Transverse colon (tissue), 4 donors: ENCODE measurements at regions not wholly inside any gene's neighbourhood (a gene's known extent, or its start where the extent isn't known, plus 50 kb on each side); places are given as distances from the start of the nearest gene placed in this dataset.

Source experiments
- DNase-seq: peaks from one replicate; pipeline ENCODE4 v3.0.0-alpha.2; 2019
- H3K27ac ChIP-seq, 4 donors: fragments of 200-600 bp; sonication (generic); 2 replicates each; pipeline ENCODE4 v1.5.1; 2016 to 2018; ENCODE audit warnings: inconsistent platforms in 4 of 4
- H3K27me3 ChIP-seq: fragments of 200-600 bp; sonication (generic); 2 replicates; pipeline ENCODE4 v1.5.1; 2017; ENCODE audit warnings: inconsistent platforms
- H3K36me3 ChIP-seq, 4 donors: fragments of 200-600 bp; sonication (generic); 2 replicates each; pipeline ENCODE4 v1.5.1; 2017 to 2019; ENCODE audit warnings: inconsistent platforms in 4 of 4
- H3K4me1 ChIP-seq, 4 donors: fragments of 200-600 bp; sonication (generic); 2 replicates each; pipeline ENCODE4 v1.5.1; 2017 to 2020; ENCODE audit warnings: inconsistent platforms in 4 of 4
- H3K4me3 ChIP-seq, 4 donors: fragments of 200-600 bp; sonication (generic); 1 replicate in 1 of 4; 2 replicates in 3 of 4; pipeline versions ENCODE4 v1.5.1 to v1.6.1; 2017 to 2019; ENCODE audit warnings: inconsistent platforms in 4 of 4
- H3K9me3 ChIP-seq, 2 donors: fragments of 200-600 bp; sonication (generic); 2 replicates each; pipeline ENCODE4 v1.5.1; 2017 to 2019; ENCODE audit warnings: inconsistent platforms in 2 of 2
- EP300 ChIP-seq: sonication (generic); formaldehyde crosslinking; IDR thresholded peaks from one replicate; pipeline ENCODE4 v1.6.1; 2017; ENCODE audit warnings: antibody characterized with exemption, low read depth
- POLR2A ChIP-seq: fragments of 450-650 bp; IDR thresholded peaks from one replicate; pipeline ENCODE4 v1.6.1; 2016; ENCODE audit warnings: antibody characterized with exemption, mild to moderate bottlenecking, moderate library complexity
- POLR2AphosphoS5 ChIP-seq, 3 donors: sonication (generic); formaldehyde crosslinking; IDR thresholded peaks; one replicate each; pipeline ENCODE4 v1.6.1; 2016; ENCODE audit warnings: antibody characterized with exemption in 3 of 3
- WGBS, 2 donors: methylation state at CpG; one replicate each; pipeline ENCODE4 v1.1.5; 2018; ENCODE audit warnings: low coverage in 1 of 2; 5-methylcytosine and 5-hydroxymethylcytosine counted together
- in situ Hi-C, 4 donors: fragments of 200-750 bp; cut with MboI; loops; one replicate each; pipeline versions ENCODE4 v1.15.0 to v1.15.1; 2017; ENCODE audit warnings: low sequenced_read_pairs in 3 of 4, low pct_ligation_motif_present in 1 of 4, low pct_unique_long_range_greater_than_20kb in 1 of 4
- intact Hi-C: fragments of 100-400 bp; cut with DNase I; formaldehyde crosslinking; loops from one replicate; pipeline ENCODE4 v1.15.1; 2023; ENCODE audit warnings: low total_unique reads
- TF ChIP-seq, protein P1 (sequence below), 5 experiments: fragments of 200-600 bp in 3 of 5; fragments of 450-650 bp in 2 of 5; sonication (generic) in 3 of 5; IDR thresholded peaks; 1 replicate in 2 of 5; 2 replicates in 3 of 5; pipeline ENCODE4 v1.5.1; 2016 to 2017; ENCODE audit warnings: antibody characterized with exemption in 5 of 5, inconsistent platforms in 3 of 5, mild to moderate bottlenecking in 2 of 5, moderate library complexity in 1 of 5

DNA sequence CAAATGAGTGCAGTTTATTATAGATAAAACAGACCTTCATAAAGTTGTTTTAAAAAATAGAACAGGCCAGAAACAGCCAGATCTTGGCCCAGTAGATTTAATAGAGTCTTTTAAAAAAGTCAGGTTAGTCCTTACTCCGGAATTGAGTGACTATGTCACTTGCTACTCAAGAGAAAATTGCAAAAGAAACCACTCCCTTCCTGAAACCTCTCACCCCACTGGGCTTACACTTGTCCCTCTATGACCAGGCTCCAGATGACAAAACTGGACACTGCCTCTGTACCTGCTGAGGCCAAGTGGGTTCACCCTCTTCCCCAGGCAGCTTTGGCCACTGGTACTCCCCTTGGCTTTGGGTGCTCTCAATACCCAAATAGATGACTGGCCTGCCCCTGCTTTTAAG is 357.2 kb upstream of the TRPC7 start:
- intact Hi-C loops (no loop called here), in situ Hi-C loops (no loop called here)
- Histone ChIP-seq H3K4me1 (no peaks in the 10 kb centered on the region), H3K9me3 (no peaks in the 10 kb centered on the region), H3K27me3 (no peaks in the 10 kb centered on the region), H3K27ac (no peak overlapping the region), H3K4me3 (no peak overlapping the region), H3K36me3 (no peaks in the 10 kb centered on the region)
- DNase-seq: no peak
- 75% methylated on average over 1 of the region's 1 CpG; no CpG with 5 or more reads in 1 of the 2 donors for WGBS, 2 donors
- TF ChIP-seq EP300: no peak
- TF ChIP-seq, protein P1, sequence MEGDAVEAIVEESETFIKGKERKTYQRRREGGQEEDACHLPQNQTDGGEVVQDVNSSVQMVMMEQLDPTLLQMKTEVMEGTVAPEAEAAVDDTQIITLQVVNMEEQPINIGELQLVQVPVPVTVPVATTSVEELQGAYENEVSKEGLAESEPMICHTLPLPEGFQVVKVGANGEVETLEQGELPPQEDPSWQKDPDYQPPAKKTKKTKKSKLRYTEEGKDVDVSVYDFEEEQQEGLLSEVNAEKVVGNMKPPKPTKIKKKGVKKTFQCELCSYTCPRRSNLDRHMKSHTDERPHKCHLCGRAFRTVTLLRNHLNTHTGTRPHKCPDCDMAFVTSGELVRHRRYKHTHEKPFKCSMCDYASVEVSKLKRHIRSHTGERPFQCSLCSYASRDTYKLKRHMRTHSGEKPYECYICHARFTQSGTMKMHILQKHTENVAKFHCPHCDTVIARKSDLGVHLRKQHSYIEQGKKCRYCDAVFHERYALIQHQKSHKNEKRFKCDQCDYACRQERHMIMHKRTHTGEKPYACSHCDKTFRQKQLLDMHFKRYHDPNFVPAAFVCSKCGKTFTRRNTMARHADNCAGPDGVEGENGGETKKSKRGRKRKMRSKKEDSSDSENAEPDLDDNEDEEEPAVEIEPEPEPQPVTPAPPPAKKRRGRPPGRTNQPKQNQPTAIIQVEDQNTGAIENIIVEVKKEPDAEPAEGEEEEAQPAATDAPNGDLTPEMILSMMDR (IDR thresholded peaks at IDR 0.05): no peak
- TF ChIP-seq POLR2AphosphoS5 (IDR thresholded peaks at IDR 0.05): no peak
- no peak for TF ChIP-seq POLR2A

DNA sequence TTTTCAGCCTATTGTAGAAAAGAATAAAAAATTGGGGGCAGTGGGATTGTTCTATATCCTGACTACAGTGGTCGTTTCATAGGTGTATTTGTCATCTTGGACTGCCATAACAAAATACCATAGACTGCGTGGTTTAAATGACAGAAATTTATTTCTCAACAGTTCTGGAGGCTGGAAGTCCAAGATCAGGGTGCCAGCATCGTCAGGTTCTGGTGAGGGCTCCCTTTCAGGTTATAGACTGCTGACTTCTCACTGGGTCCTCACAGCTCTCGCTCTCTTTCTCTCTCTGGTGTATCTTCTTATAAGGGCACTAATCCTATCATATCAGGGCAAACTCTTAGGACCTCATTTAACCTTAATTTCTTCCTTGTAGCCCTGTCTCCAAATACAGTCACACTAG is 356.7 kb upstream of the TRPC7 start:
- no peaks in the 10 kb centered on the region for H3K27me3 ChIP-seq
- no peaks in the 10 kb centered on the region for H3K4me1 ChIP-seq
- WGBS, 2 donors: 69 to 75% methylated on average over 4 of the region's 4 CpGs
- H3K36me3 ChIP-seq: no peaks in the 10 kb centered on the region
- in situ Hi-C loops: no loop called here
- no peaks in the 10 kb centered on the region for H3K9me3 ChIP-seq
- no peak overlapping the region for H3K4me3 ChIP-seq
- intact Hi-C loops: no loop called here
- no peak overlapping the region for H3K27ac ChIP-seq
- DNase-seq: no peak
- TF ChIP-seq EP300 (no peak), POLR2AphosphoS5 (IDR thresholded peaks at IDR 0.05) (no peak), POLR2A (no peak)
- TF ChIP-seq, protein P1 (IDR thresholded peaks at IDR 0.05): no peak

DNA sequence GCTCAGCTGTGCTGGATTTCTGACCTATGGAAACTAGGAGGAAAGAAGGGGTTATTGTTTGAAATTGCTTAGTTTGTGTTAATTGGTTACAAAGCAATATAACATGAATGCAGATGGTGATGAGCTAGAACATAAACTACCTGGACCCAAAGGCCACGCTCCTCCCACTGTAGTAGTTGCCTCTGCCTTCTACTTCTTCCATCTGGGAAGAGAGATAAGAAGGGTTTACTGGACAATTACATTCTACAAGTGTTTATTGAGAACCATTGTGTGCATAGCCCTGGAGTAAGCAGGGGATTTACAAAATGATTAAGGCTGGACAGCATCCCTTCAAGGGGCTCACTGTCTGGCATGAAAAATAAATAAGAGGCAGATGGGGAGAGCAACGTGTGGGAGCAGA is 355.3 kb upstream of the TRPC7 start:
- no peaks in the 10 kb centered on the region for H3K4me1 ChIP-seq
- TF ChIP-seq POLR2AphosphoS5 (IDR thresholded peaks at IDR 0.05): no peak
- TF ChIP-seq, protein P1 (IDR thresholded peaks at IDR 0.05): no peak
- no peak for TF ChIP-seq POLR2A
- no peak for TF ChIP-seq EP300
- no peaks in the 10 kb centered on the region for H3K27me3 ChIP-seq
- no peaks in the 10 kb centered on the region for H3K9me3 ChIP-seq
- intact Hi-C loops: no loop called here
- 42 to 46% methylated on average over 2 of the region's 2 CpGs for WGBS, 2 donors
- DNase-seq: no peak
- H3K4me3 ChIP-seq: no peak overlapping the region
- H3K36me3 ChIP-seq: no peaks in the 10 kb centered on the region
- in situ Hi-C loops: no loop called here
- H3K27ac ChIP-seq: no peak overlapping the region

DNA sequence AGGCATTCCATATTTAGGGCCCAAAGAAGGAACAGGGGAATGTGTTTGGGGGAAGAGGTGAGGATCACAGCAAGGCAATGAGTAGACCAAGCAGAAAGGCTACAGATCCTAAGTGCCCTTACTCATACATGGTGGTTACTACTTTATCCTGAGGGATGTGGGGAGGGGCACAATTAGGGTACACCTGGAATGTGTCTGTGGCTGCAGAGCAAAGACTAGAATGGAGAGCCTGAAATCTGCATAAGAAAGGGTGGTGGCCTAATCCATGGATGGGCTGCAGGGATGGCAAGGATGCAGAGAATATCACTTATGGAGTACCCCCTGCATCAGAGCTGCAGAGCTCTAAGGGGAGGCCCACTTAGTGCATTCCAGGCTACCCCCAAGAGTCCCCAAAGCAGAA is 352.6 kb upstream of the TRPC7 start:
- no peak for DNase-seq
- no peaks in the 10 kb centered on the region for H3K36me3 ChIP-seq
- no peaks in the 10 kb centered on the region for H3K4me1 ChIP-seq
- H3K4me3 ChIP-seq: no peak overlapping the region
- TF ChIP-seq POLR2AphosphoS5 (IDR thresholded peaks at IDR 0.05): no peak
- intact Hi-C loops: no loop called here
- no peaks in the 10 kb centered on the region for H3K9me3 ChIP-seq
- no peak overlapping the region for H3K27ac ChIP-seq
- in situ Hi-C loops: no loop called here
- H3K27me3 ChIP-seq: no peaks in the 10 kb centered on the region

DNA sequence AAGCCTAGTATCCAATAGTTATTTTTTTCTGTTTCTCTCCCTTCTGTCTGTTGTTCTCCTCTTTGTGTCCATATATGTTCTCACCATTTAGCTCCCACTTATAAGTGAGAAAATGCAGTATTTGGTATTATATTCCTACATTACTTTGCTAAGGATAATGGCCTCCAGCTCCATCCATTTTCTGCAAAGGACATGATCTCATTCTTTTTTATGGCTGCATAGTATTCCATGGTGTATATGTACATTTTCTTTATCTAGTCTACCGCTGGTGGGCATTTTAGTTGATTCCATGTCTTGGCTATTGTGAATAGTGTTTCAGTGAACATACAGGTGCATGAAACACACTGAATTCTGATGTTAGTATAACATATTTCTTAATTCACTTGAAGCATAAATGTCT is 348.9 kb upstream of the TRPC7 start:
- DNase-seq: no peak
- H3K9me3 ChIP-seq: no peaks in the 10 kb centered on the region
- WGBS, 2 donors: 96 to 100% methylated on average over 1 of the region's 1 CpG
- H3K27me3 ChIP-seq: no peaks in the 10 kb centered on the region
- intact Hi-C loops (no loop called here), in situ Hi-C loops (no loop called here)
- no peak overlapping the region for H3K27ac ChIP-seq
- H3K4me1 ChIP-seq: no peaks in the 10 kb centered on the region
- no peaks in the 10 kb centered on the region for H3K36me3 ChIP-seq
- TF ChIP-seq, protein P1 (IDR thresholded peaks at IDR 0.05): no peak
- TF ChIP-seq EP300 (no peak), POLR2A (no peak), POLR2AphosphoS5 (IDR thresholded peaks at IDR 0.05) (no peak)
- no peak overlapping the region for H3K4me3 ChIP-seq
